ENCODE measurements at regions not wholly inside any gene's neighbourhood (a gene's known extent, or its start where the extent isn't known, plus 50 kb on each side); places are given as distances from the start of the nearest gene placed in this dataset.
A peak's percentile ranks its signal among the peaks of the same experiment; 100 is the strongest.

- no peak for DNase-seq (ENCODE audit: low read depth)
Observed at GRCh38 chr12:43294916-43295315, 257.1 kb downstream of the ADAMTS20 start.

- no peak for DNase-seq (ENCODE audit: low read depth)
Observed at GRCh38 chr12:43294147-43294546, 257.9 kb downstream of the ADAMTS20 start.

- DNase-seq (ENCODE audit: low read depth) = no peak
Observed at GRCh38 chr12:43293396-43293795, 258.6 kb downstream of the ADAMTS20 start.

DNA sequence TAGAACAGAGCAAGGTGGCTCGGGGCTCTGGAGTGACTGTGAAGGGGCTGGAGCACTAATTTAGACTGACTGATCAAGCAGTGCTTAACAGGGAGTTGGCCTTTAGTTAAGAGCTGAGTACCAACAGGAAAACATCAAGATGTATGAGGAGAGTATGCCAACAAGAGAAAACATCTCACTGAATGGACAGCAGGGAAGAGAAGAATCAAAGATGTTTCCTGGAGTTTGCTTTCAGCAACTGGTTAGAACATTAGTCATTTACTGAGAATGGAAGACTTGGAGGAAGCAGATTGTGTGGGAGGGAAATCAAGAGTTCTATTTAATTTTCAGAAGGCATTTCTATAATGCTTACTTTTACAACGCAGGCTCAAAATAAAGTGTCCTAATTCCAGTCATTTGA lies 259.3 kb downstream of the ADAMTS20 start:
- DNase-seq (ENCODE audit: low read depth) = no peak

DNA sequence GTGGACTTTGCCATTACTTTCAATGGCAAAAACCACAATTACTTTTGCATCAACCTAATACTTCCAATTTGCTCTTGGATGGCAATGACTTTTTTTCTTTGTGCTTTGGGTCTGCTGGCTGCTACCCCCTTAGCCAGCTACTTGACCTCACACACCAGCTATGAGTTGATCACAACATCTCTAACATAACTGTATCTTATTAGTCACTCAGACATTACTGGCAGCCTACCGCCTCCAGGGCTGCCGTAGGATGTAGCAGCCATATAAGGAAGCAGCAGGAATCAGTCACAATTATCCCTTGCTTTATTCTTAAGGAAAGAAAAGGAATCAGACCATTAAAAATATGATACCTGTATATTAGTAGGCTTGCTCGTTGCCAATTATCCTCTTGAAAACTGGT lies 260.5 kb downstream of the ADAMTS20 start:
- no peak for DNase-seq (ENCODE audit: low read depth)

DNA sequence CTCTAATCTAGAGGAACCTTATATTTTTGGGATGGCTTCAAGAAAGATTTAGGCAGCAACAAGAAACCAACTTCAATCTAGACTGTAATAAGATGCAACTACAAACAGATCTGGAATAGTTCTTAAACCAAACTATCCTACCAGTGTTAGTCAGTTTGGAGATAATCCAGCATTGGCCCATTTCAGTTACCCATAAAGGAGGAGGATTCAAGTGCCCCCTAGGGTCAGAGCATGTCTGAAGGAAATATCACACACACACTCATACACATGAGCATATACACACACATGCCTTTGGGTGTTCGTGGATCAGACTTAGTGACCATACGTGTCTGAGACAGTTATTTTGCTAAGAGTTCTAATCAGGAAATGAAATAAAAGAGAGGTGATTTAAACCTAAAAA lies 261.2 kb downstream of the ADAMTS20 start:
- no peak for DNase-seq (ENCODE audit: low read depth)

DNA sequence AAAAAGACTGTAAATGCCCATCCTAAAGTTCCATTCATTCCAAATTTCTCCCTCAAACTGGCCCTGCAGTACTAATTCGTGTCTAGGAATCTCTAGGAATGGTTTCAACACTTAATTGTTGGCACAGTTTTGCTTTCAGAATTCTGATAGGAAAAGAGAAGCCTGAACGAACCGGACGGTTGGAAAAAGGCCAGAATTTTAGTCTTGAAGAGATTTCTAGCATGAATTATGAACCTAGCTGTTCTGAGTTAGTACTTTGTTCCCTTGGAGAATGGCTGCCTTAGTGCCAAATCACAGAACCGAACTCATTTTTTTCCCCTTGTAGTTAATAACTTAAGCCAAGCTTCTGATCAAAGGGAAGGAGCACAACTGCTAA lies 262.6 kb downstream of the ADAMTS20 start:
- DNase-seq (ENCODE audit: low read depth) = no peak

DNA sequence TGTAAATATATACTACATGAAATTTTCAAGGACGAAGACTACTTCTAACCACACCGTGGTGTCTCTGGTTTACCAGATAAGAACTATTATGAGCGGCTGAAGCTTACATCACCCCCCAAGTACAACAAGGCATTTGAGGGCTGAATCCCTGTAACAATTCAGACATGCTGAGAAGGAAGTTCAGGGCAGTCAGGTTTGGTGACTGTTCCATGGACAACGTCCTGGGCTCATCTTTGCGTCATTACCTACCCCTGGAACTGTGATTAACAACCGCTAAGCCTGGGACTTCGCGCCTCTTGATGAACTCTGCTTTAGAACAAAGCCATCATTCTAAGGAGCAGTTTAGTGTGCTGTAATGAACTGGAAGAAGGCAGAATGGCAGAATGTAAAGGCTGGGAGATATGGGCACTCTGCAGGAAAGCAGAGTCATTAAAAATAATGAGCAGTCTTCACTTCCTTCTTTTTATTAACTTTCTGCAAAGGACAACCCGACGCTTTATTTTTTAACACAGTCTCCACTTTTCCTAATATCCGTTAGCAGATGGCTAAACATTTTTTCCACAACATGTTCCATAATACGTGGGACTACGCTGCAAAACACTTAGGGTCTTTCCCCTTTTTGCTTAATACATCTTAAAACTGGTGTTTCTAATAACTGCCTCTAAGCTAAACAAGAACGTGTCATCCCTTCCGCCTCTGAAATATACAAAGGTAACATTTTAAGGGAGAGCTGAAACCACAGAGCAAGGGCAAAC lies 263.2 kb downstream of the ADAMTS20 start:
- DNase-seq (ENCODE audit: low read depth) = no peak

DNA sequence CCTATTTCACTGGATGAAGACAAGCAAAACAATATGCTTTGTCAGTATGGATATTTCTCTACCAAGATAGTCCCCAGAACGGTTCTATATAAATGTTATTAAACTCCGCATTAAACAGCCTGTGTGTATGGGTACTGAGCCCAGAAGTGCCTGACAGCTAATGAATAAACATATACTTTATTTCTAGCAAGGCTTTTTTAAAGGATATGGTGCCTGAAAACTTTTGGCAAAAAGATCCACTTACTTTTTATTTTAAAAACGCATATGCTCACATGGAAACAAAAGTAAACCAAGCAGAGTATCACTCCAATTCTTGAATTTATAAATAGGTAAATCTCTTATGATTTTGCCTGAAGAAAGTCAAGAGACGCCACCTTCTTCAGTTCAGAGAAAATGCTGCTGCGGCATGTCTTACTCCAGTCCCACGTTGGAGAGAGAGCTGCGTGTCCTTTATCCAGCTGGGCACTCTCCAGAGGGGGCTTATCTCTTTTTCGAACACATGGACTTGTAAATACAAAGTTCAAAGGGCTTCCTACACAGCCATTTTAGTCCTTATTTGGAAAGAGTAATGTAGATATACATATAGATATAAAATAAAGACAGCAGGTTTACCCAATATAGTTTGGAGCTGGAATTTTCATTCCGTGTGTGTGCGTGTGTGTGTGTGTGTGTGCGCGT lies 264.2 kb downstream of the ADAMTS20 start:
- DNase-seq (ENCODE audit: low read depth) = no peak

GRCh38 chr12:43286986-43287385 lies 265.0 kb downstream of the ADAMTS20 start:
- no peak for DNase-seq (ENCODE audit: low read depth)

DNA sequence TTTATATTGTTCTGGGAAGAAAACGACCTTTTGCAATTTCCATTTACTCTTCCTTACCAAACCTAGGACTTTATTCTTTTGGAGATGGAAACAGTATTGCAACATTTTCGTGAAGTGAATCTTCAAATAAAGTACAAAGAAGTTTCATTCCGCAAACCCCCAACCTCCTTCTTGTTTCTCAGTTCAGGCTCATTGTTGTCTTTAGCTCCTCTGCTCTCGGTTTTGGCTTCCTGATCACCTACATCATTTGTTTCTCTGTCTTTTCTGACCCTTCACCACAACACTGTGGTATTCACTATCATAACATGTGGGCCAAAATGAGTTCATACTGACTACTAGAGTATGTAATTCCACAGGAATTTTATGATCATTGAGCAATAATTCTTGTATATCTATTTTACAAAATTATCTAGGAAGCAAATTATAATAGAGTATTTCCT lies 266.8 kb downstream of the ADAMTS20 start:
- DNase-seq (ENCODE audit: low read depth) = peak; percentile 76

GRCh38 chr12:43284486-43285158 lies 267.4 kb downstream of the ADAMTS20 start:
- DNase-seq (ENCODE audit: low read depth) = no peak

GRCh38 chr12:43283206-43283605 lies 268.8 kb downstream of the ADAMTS20 start:
- no peak for DNase-seq (ENCODE audit: low read depth)

DNA sequence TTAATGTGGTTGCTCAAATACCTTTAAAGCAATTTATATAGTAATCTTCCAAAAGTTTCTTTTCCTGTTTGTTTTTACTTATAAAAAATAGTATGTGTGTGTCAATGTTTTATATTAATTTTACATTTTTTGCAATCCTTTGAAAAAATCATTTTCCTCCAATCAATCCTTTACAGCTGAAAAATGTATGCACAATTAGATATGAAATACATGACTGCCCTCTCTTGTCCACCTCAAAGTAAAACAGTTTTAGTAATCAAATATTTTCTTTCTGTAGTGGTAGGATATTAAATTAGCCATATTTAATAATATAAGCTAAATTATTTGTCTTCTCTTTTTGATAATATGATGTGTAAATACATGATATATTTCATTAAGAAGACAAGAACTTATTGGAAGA lies 269.9 kb downstream of the ADAMTS20 start:
- DNase-seq (ENCODE audit: low read depth) = no peak

GRCh38 chr12:43281563-43281962 lies 270.4 kb downstream of the ADAMTS20 start:
- DNase-seq (ENCODE audit: low read depth) = no peak

GRCh38 chr12:43278541-43278832 lies 273.5 kb downstream of the ADAMTS20 start:
- DNase-seq (ENCODE audit: low read depth) = no peak

- DNase-seq (ENCODE audit: low read depth) = no peak
Observed at GRCh38 chr12:43277651-43278540, 274.1 kb downstream of the ADAMTS20 start.

DNA sequence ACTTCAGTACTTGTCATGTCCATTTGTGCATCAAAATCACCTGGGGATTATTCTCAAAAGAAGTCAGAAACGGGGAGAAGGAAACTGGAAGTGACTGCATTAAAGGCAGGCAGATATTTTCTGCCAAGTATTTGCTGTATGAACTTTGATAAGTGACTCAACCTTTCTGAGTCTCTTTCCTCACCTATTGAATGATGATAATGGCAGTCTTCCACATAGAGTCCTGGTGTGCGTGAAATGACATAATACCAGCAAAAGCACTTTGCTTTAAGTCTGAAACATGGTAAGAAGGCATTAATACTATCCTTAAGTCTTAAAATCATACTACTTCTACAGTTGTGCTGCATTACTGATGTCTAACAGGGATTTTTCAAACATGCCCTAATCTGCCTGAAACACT lies 278.5 kb downstream of the ADAMTS20 start:
- DNase-seq (ENCODE audit: low read depth) = no peak

DNA sequence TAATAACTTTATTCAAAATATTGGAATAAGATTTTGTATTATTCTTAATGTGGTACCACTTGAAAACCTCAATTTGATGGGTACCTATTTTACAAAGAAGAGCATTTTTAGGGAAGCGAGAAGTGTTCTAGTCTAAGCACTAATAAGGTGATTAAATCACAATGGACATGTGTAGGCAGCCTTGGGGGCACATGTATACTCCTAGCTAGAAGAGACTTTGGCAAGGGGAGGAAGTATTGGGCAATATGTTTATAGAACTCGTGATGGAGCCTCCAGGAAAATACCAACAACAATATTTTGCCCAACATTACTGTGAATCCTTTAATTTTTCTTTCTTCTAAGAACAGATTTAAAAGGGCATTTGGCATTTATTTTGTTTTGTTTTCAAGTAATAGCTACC lies 280.3 kb downstream of the ADAMTS20 start:
- DNase-seq (ENCODE audit: low read depth) = no peak

- DNase-seq (ENCODE audit: low read depth) = no peak
Observed at GRCh38 chr12:43267818-43268217, 284.2 kb downstream of the ADAMTS20 start.

- DNase-seq (ENCODE audit: low read depth) = no peak
Observed at GRCh38 chr12:43261701-43262100, 290.3 kb downstream of the ADAMTS20 start.

- DNase-seq (ENCODE audit: low read depth) = no peak
Observed at GRCh38 chr12:43255522-43256111, 296.4 kb downstream of the ADAMTS20 start.

Data from fibroblast of the conjunctiva (primary cell).